Endothelial cell of umbilical vein (primary cell): ENCODE measurements at regions not wholly inside any gene's neighbourhood (a gene's known extent, or its start where the extent isn't known, plus 50 kb on each side); places are given as distances from the start of the nearest gene placed in this dataset.

Source experiments
- BruUV-seq: library from RNA; stranded (reverse); fragments of 400-500 nt; replicated peaks from 2 replicates; lab custom pipeline; 2021; lab: Mats Ljungman, UMichigan
- CTCF ChIA-PET: fragments of 300-600, 350-600 bp; sonication (Branson Sonifier 250); formaldehyde crosslinking; loops from one replicate; lab custom pipeline; 2021; ENCODE audit warnings: antibody characterized with exemption, inconsistent platforms; lab: Charles Lee
- POLR2A ChIA-PET: fragments of 300-600, 350-600 bp; sonication (Branson Sonifier 250); formaldehyde crosslinking; loops from one replicate; lab custom pipeline; 2021; ENCODE audit warnings: antibody characterized with exemption, inconsistent platforms; lab: Charles Lee
- DNase-seq: peaks from one replicate; pipeline ENCODE4 v3.0.0-alpha.2; 2011; ENCODE audit warnings: low read depth, low spot score
- FAIRE-seq: peaks from 2 replicates; lab custom pipeline; 2011; peaks lifted over from hg19 to GRCh38; lab: Jason Lieb, UNC
- H2AFZ ChIP-seq: 2 replicates; pipeline ENCODE4 v1.6.0; 2012; ENCODE audit warnings: low read depth, low read length, control low read depth, inconsistent platforms
- H3K27ac ChIP-seq: 2 replicates; pipeline ENCODE4 v1.5.1; 2011; ENCODE audit warnings: low read depth, mild to moderate bottlenecking, control low read depth, low read length, moderate library complexity; ENCODE audit not compliant: insufficient read depth
- H3K27me3 ChIP-seq, 2 experiments: 2 replicates each; pipeline versions ENCODE4 v1.6.0 to v1.6.1; 2011; ENCODE audit warnings: low read length in 2 of 2, mixed read lengths in 1 of 2; ENCODE audit not compliant: control insufficient read depth in 2 of 2, insufficient read depth in 2 of 2
- H3K36me3 ChIP-seq, 2 experiments: 2 replicates in 1 of 2; 3 replicates in 1 of 2; pipeline ENCODE4 v1.5.1; 2011; ENCODE audit warnings: low read length in 2 of 2, mild to moderate bottlenecking in 1 of 2, moderate library complexity in 1 of 2; ENCODE audit not compliant: control insufficient read depth in 2 of 2, insufficient read depth in 2 of 2; ENCODE audit errors: extremely low read depth in 1 of 2
- H3K4me1 ChIP-seq: 3 replicates; pipeline ENCODE4 v1.5.1; 2011; ENCODE audit warnings: mild to moderate bottlenecking, low read length; ENCODE audit not compliant: control insufficient read depth, insufficient read depth; ENCODE audit errors: extremely low read depth
- H3K4me2 ChIP-seq: 2 replicates; pipeline ENCODE4 v1.6.1; 2011; ENCODE audit warnings: low read length, control low read depth, mixed read lengths; ENCODE audit not compliant: insufficient read depth
- H3K4me3 ChIP-seq, 3 experiments: fragments of 200-600 bp in 1 of 3; sonication (generic), shearing (Covaris generic) in 1 of 3; replicated peaks in 1 of 3; 2 replicates each; pipeline ENCODE4 v1.5.1; 2011 to 2016; ENCODE audit warnings: control low read depth in 3 of 3, low read length in 3 of 3, mild to moderate bottlenecking in 2 of 3, inconsistent platforms in 1 of 3, low read depth in 1 of 3, moderate library complexity in 1 of 3; ENCODE audit not compliant: insufficient read depth in 1 of 3
- H3K79me2 ChIP-seq: 2 replicates; pipeline ENCODE4 v1.6.0; 2012; ENCODE audit warnings: low read length, inconsistent platforms; ENCODE audit not compliant: control insufficient read depth, insufficient read depth
- H3K9ac ChIP-seq: replicated peaks from 2 replicates; pipeline ENCODE3; 2011; ENCODE audit warnings: low read length, control low read depth; ENCODE audit not compliant: insufficient read depth; ENCODE audit errors: extremely low read depth
- H3K9me1 ChIP-seq: replicated peaks from 3 replicates; pipeline ENCODE4 v1.6.0; 2011; ENCODE audit warnings: mild to moderate bottlenecking, low read length; ENCODE audit not compliant: control insufficient read depth, insufficient read depth; ENCODE audit errors: extremely low read depth
- H3K9me3 ChIP-seq: replicated peaks from 2 replicates; pipeline ENCODE4 v1.5.1; 2012; ENCODE audit warnings: low read length, inconsistent platforms; ENCODE audit not compliant: control insufficient read depth, insufficient read depth
- H4K20me1 ChIP-seq: replicated peaks from 2 replicates; pipeline ENCODE3; 2011; ENCODE audit warnings: mild to moderate bottlenecking, low read length; ENCODE audit not compliant: control insufficient read depth, insufficient read depth; ENCODE audit errors: extremely low read depth
- EZH2 ChIP-seq: IDR thresholded peaks from 2 replicates; pipeline ENCODE4 v1.6.1; 2012; ENCODE audit warnings: borderline replicate concordance, low read depth, mild to moderate bottlenecking, moderate library complexity, low read length, inconsistent platforms; ENCODE audit not compliant: severe bottlenecking
- FOS ChIP-seq: IDR thresholded peaks from 2 replicates; pipeline ENCODE4 v1.6.1; 2011; ENCODE audit warnings: mild to moderate bottlenecking, low read length, moderate library complexity, borderline replicate concordance; ENCODE audit not compliant: insufficient read depth
- GATA2 ChIP-seq: IDR thresholded peaks from 2 replicates; pipeline ENCODE4 v1.7.0; 2011; ENCODE audit warnings: low read depth, mild to moderate bottlenecking, moderate library complexity, mixed read lengths, low read length; ENCODE audit not compliant: insufficient read length, insufficient read depth
- JUN ChIP-seq: IDR thresholded peaks from 2 replicates; pipeline ENCODE4 v1.6.1; 2011; ENCODE audit warnings: borderline replicate concordance, low read depth; ENCODE audit not compliant: insufficient read length, insufficient read depth
- MYC ChIP-seq: IDR thresholded peaks from one replicate; pipeline ENCODE4 v1.6.1; 2011; ENCODE audit warnings: mild to moderate bottlenecking, low read depth, low read length
- POLR2A ChIP-seq: IDR thresholded peaks from 2 replicates; pipeline ENCODE4 v1.6.1; 2012; ENCODE audit warnings: low read depth, mild to moderate bottlenecking, control low read depth, low read length
- POLR2AphosphoS5 ChIP-seq: IDR thresholded peaks from 2 replicates; pipeline ENCODE4 v1.6.1; 2012; ENCODE audit warnings: low read depth, mild to moderate bottlenecking, control low read depth, low read length, moderate library complexity; ENCODE audit not compliant: insufficient read depth
- dilution Hi-C: fragments of 300-500 bp; cut with MboI; formaldehyde crosslinking; loops from one replicate; pipeline ENCODE4 v1.15.0; 2019; ENCODE audit warnings: low sequenced_read_pairs; ENCODE audit not compliant: extremely low pct_ligation_motif_present
- intact Hi-C: fragments of 100-400 bp; cut with micrococcal nuclease; formaldehyde crosslinking; loops from one replicate; pipeline ENCODE4 v1.10.0; 2022
- TF ChIP-seq, protein P1 (sequence below): IDR thresholded peaks from 2 replicates; pipeline ENCODE4 v1.6.1; 2011; ENCODE audit not compliant: insufficient read depth, insufficient read length
- TF ChIP-seq, protein P2 (sequence below), 2 donors: IDR thresholded peaks; 1 replicate in 1 of 2; 2 replicates in 1 of 2; pipeline ENCODE4 v1.5.1; 2011; ENCODE audit warnings: low read length in 2 of 2, mild to moderate bottlenecking in 2 of 2, moderate library complexity in 2 of 2, control low read depth in 1 of 2, inconsistent platforms in 1 of 2, low read depth in 1 of 2; ENCODE audit not compliant: insufficient read depth in 1 of 2; ENCODE audit errors: extremely low read depth in 1 of 2

DNA sequence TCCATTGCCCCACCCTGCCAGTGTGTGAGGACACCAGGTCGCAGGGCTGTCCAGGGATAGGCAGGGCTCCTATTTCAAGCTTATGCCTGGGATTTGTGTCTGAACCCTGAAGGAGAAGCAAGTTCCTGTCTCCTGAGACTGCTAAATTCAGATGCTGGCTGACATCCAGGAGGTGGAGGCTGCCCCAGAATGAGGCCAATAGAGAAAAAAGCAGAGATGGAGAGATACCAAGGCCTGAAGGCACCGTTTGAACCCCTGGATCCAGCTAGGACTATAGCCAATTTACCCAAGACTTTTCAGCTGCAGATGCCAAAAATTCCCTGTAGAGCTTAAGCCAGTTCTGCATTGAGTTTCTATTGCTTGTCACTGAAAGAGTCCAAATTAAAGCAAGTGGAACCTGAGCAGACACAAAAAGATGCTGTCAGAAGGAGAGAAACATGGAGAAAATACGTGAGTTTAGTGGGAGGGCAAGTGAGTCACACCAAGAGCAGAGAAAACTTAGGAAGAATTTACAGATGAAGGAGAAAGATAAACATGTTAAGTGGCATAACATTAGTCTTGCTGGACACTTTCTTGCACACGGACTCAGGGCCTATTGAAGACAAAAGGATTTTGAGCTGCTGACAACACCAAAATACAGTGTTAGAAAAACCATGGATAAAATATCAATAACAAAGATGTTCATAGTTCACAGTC, 148.6 kb downstream of the CNTN3 start:
- Histone ChIP-seq H3K4me1 (no peaks in the 10 kb centered on the region), H2AFZ (no peak overlapping the region), H3K79me2 (no peaks in the 10 kb centered on the region), H3K9ac (no peak overlapping the region), H3K36me3 (no peaks in the 10 kb centered on the region), H3K27ac (no peak overlapping the region), H4K20me1 (no peaks in the 10 kb centered on the region), H3K9me1 (no peaks in the 10 kb centered on the region), H3K4me2 (no peak overlapping the region), H3K4me3 (no peak overlapping the region), H3K27me3 (no peaks in the 10 kb centered on the region), H3K9me3 (peaks cover 4% of the 10 kb centered on the region)
- ChIA-PET POLR2A (no interaction called here), CTCF (no interaction called here)
- no peak for DNase-seq
- TF ChIP-seq MYC (no peak), JUN (no peak), POLR2A (no peak), EZH2 (no peak), POLR2AphosphoS5 (no peak), GATA2 (no peak), FOS (no peak)
- TF ChIP-seq, protein P1, sequence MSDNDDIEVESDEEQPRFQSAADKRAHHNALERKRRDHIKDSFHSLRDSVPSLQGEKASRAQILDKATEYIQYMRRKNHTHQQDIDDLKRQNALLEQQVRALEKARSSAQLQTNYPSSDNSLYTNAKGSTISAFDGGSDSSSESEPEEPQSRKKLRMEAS = no peak
- TF ChIP-seq, protein P2, sequence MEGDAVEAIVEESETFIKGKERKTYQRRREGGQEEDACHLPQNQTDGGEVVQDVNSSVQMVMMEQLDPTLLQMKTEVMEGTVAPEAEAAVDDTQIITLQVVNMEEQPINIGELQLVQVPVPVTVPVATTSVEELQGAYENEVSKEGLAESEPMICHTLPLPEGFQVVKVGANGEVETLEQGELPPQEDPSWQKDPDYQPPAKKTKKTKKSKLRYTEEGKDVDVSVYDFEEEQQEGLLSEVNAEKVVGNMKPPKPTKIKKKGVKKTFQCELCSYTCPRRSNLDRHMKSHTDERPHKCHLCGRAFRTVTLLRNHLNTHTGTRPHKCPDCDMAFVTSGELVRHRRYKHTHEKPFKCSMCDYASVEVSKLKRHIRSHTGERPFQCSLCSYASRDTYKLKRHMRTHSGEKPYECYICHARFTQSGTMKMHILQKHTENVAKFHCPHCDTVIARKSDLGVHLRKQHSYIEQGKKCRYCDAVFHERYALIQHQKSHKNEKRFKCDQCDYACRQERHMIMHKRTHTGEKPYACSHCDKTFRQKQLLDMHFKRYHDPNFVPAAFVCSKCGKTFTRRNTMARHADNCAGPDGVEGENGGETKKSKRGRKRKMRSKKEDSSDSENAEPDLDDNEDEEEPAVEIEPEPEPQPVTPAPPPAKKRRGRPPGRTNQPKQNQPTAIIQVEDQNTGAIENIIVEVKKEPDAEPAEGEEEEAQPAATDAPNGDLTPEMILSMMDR (IDR thresholded peaks at IDR 0.05; ENCODE audit: extremely low read depth in 1 of 2, insufficient read depth in 1 of 2, low read depth in 1 of 2, low read length in 2 of 2) = no peak
- no peak for FAIRE-seq
- BruUV-seq = no TSS peak
- intact Hi-C loops = no loop called here
- dilution Hi-C loops = no loop called here
